Neuron (in vitro differentiated cells): ENCODE measurements at regions not wholly inside any gene's neighbourhood (a gene's known extent, or its start where the extent isn't known, plus 50 kb on each side); places are given as distances from the start of the nearest gene placed in this dataset.
A peak's percentile ranks its signal among the peaks of the same experiment; 100 is the strongest.

Experiments used
- H2AFZ ChIP-seq: one replicate; pipeline ENCODE4 v1.6.1; 2013; ENCODE audit warnings: low read depth, mild to moderate bottlenecking, inconsistent platforms, low read length, moderate library complexity
- H3K27me3 ChIP-seq: one replicate; pipeline ENCODE4 v1.6.1; 2013; ENCODE audit warnings: low read length; ENCODE audit not compliant: insufficient read depth
- H3K36me3 ChIP-seq: one replicate; pipeline ENCODE4 v1.6.1; 2013; ENCODE audit warnings: low read length; ENCODE audit not compliant: insufficient read depth
- H3K4me1 ChIP-seq: one replicate; pipeline ENCODE4 v1.6.1; 2013; ENCODE audit warnings: low read length; ENCODE audit not compliant: insufficient read depth
- H3K4me3 ChIP-seq: 2 replicates; pipeline ENCODE4 v1.5.1; 2013; ENCODE audit warnings: mild to moderate bottlenecking, low read length, moderate library complexity
- H3K9me3 ChIP-seq: one replicate; pipeline ENCODE4 v1.6.1; 2013; ENCODE audit warnings: low read length

DNA sequence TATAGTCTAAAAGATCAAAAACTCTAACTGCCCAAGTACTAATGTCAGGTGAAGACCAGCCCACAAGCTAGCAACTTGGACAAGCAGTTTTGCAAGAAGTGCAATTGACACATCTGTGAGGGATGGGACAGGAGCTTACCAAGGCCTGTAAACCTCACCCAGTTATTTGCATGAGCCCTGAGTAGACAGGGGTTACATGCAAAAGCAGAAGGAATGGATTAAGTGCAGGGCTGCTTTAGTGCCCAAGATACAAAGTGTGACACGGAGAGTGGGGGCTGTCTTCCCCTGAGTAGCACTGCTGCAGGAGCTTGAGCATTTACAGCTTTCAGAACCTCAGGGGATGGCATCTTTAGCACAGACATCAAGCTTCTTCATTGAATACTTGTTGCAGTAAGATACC lies 286.7 kb downstream of the ELAVL2 start:
- Histone ChIP-seq H3K36me3 (no peaks in the 10 kb centered on the region), H2AFZ (no peak overlapping the region), H3K4me1 (peaks cover 58% of the 10 kb centered on the region), H3K4me3 (no peak overlapping the region), H3K27me3 (no peaks in the 10 kb centered on the region), H3K9me3 (no peaks in the 10 kb centered on the region)

GRCh38 chr9:23541976-23542375 lies 284.1 kb downstream of the ELAVL2 start:
- no peaks in the 10 kb centered on the region for H3K9me3 ChIP-seq
- no peak overlapping the region for H3K4me3 ChIP-seq
- peaks cover 37% of the 10 kb centered on the region for H3K4me1 ChIP-seq
- H3K36me3 ChIP-seq = no peaks in the 10 kb centered on the region
- no peak overlapping the region for H2AFZ ChIP-seq
- no peaks in the 10 kb centered on the region for H3K27me3 ChIP-seq

- Histone ChIP-seq H3K4me1 (peaks cover 32% of the 10 kb centered on the region), H3K9me3 (no peaks in the 10 kb centered on the region), H3K27me3 (no peaks in the 10 kb centered on the region), H2AFZ (no peak overlapping the region), H3K4me3 (no peak overlapping the region), H3K36me3 (no peaks in the 10 kb centered on the region)
Measured at GRCh38 chr9:23542438-23542837, 283.6 kb downstream of the ELAVL2 start.

- Histone ChIP-seq H3K27me3 (no peaks in the 10 kb centered on the region), H3K9me3 (no peaks in the 10 kb centered on the region), H3K36me3 (no peaks in the 10 kb centered on the region), H2AFZ (no peak overlapping the region), H3K4me1 (peaks cover 31% of the 10 kb centered on the region), H3K4me3 (no peak overlapping the region)
Measured at GRCh38 chr9:23542927-23543326, 283.1 kb downstream of the ELAVL2 start.

- Histone ChIP-seq H3K4me3 (no peak overlapping the region), H2AFZ (no peak overlapping the region), H3K36me3 (no peaks in the 10 kb centered on the region), H3K4me1 (peaks cover 27% of the 10 kb centered on the region), H3K9me3 (no peaks in the 10 kb centered on the region), H3K27me3 (no peaks in the 10 kb centered on the region)
Measured at GRCh38 chr9:23543419-23543818, 282.6 kb downstream of the ELAVL2 start.

DNA sequence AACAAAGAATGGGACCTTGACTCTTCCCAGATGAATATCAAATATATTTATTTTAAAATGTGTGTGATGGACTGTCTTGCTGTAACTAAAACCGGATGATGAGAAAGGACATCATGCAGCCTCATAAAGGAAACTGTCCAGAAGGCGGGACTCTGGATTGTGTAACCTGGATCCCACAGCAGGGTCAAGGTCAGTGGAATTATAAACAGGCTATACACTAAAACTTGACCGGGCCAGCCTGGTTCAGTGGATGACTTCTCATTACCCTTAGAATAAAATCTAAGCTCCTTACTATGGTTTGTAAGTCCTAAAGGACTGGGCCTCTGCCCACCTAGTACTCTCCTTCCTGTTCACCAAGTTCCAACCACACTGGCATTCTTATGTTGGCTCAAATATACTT lies 280.3 kb downstream of the ELAVL2 start:
- no peaks in the 10 kb centered on the region for H3K27me3 ChIP-seq
- H3K9me3 ChIP-seq = no peaks in the 10 kb centered on the region
- no peaks in the 10 kb centered on the region for H3K36me3 ChIP-seq
- no peak overlapping the region for H2AFZ ChIP-seq
- H3K4me1 ChIP-seq = peaks cover 21% of the 10 kb centered on the region
- no peak overlapping the region for H3K4me3 ChIP-seq

GRCh38 chr9:23551311-23551721 lies 274.7 kb downstream of the ELAVL2 start:
- H3K9me3 ChIP-seq = no peaks in the 10 kb centered on the region
- peaks cover 36% of the 10 kb centered on the region for H3K4me1 ChIP-seq
- no peak overlapping the region for H3K4me3 ChIP-seq
- no peaks in the 10 kb centered on the region for H3K27me3 ChIP-seq
- no peaks in the 10 kb centered on the region for H3K36me3 ChIP-seq
- H2AFZ ChIP-seq = no peak overlapping the region

DNA sequence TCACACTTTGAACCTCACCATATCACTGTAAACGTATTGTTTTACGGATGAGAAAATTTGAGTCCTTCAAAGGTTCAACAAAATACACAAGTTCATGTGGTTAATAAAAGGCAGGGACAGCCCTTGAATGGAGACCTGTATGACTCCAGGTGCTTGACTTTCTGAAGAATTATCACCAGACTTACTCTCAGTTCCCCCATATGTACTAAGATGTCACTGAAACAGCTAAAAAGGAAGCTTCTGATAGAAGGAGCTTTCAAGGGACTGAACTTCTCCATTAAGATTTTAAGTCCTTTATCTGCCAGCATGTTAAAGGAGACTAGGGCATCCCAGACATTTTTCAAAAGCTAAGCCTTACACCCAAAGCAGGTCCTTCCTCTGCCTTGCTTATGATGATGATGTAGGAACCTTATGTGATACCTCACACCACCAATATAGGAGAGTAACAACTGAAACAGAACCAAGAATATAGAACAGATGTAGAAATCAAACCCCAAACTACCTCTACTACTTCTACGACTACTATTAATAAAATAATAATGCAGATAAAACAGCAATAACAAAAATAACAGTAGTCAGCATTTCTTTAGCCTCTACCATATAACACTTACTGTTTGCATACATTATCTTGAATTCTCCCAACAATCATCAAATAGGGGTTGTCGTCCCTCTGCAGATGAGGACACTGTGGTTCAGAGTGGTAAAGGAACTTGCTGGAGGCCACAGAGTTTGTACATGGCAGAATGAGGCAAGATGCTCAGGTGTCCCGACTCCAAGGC lies 273.9 kb downstream of the ELAVL2 start:
- Histone ChIP-seq H3K9me3 (no peaks in the 10 kb centered on the region), H3K36me3 (no peaks in the 10 kb centered on the region), H3K27me3 (no peaks in the 10 kb centered on the region), H2AFZ (no peak overlapping the region), H3K4me3 (no peak overlapping the region), H3K4me1 (peaks cover 41% of the 10 kb centered on the region)

DNA sequence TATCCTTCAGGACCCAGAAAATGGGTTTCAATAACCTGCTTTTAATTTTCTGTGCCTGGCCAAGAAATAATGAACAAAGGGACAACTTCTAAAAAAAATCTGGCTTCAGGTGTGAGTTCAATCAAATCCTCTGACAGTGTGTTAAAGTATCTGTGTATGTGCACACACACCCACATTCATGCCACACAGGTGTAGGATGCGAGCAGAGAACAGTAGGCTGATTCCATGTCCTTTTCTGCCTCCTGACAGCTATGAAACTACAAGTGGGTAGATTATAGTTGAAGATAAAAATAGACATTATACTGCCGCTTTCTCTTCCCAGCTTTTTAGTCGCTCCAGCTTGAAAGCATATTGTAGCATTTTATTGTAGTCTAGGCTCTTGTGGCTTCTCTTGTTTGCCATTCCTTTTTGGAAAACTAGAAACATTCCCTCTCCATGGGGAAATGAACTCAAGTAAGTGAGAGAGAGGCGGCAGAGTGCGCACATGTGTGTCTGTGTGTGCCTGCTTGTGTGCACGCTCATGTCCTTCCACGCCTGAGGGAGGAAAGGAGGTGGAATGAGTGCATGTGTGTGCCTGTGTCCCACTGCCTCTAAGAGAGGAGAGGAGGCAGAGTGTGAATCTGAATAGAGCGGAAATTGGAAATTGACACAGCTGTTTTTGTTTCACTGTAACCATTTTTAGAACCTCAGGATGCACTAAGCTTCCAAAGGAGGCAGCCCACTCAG lies 273.0 kb downstream of the ELAVL2 start:
- Histone ChIP-seq H2AFZ (no peak overlapping the region), H3K4me1 (peaks cover 41% of the 10 kb centered on the region), H3K36me3 (no peaks in the 10 kb centered on the region), H3K9me3 (no peaks in the 10 kb centered on the region), H3K27me3 (no peaks in the 10 kb centered on the region), H3K4me3 (no peak overlapping the region)

DNA sequence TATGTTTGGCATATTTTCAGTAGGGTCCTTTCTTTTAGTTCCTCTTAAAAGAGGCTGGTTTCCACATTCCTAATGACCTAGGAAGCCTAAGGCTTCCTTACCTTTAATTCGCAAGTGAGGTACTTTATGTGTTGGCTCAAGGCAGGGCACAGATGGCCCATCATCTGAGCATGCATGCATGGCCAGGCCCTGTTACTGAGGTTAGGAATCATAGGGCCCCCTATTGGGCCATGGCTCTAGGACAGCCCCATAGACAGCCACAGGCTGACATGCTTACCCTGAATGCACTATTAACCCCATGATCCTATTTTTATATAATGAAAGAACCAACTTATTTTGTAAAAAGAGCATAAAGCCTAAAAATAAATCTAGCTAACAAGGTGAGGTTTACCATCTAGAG lies 271.4 kb downstream of the ELAVL2 start:
- Histone ChIP-seq H3K4me1 (peaks cover 41% of the 10 kb centered on the region), H3K36me3 (no peaks in the 10 kb centered on the region), H3K27me3 (no peaks in the 10 kb centered on the region), H2AFZ (no peak overlapping the region), H3K9me3 (no peaks in the 10 kb centered on the region), H3K4me3 (no peak overlapping the region)

- no peaks in the 10 kb centered on the region for H3K36me3 ChIP-seq
- no peaks in the 10 kb centered on the region for H3K27me3 ChIP-seq
- H3K9me3 ChIP-seq = no peaks in the 10 kb centered on the region
- peak overlapping the region; percentile 40 for H2AFZ ChIP-seq
- H3K4me1 ChIP-seq = peaks cover 32% of the 10 kb centered on the region
- H3K4me3 ChIP-seq = peak overlapping the region; percentile 15
Measured at GRCh38 chr9:23555851-23556250, 270.2 kb downstream of the ELAVL2 start.

DNA sequence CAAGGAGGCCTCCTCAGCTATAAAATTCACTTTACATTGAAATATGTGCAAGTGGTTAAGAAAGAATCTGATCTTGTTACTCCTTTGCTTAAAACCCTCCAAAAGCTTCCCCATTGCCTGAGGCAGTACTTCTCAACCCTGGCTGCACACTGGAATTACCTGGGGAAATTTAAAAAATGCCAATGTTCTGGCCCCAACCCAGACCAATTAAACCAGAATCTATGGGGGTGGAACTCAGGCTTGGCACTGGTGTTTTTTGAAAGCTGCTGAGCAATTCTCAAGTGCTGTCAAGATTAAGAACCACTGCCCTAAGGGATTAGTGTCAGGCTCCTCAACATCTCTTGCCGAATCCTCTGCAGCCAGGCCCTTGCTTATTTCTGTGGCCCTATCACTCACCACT lies 269.6 kb downstream of the ELAVL2 start:
- H3K9me3 ChIP-seq = no peaks in the 10 kb centered on the region
- no peaks in the 10 kb centered on the region for H3K27me3 ChIP-seq
- no peak overlapping the region for H3K4me3 ChIP-seq
- H3K36me3 ChIP-seq = no peaks in the 10 kb centered on the region
- peaks cover 26% of the 10 kb centered on the region for H3K4me1 ChIP-seq
- H2AFZ ChIP-seq = peak overlapping the region; percentile 40

- no peaks in the 10 kb centered on the region for H3K27me3 ChIP-seq
Measured at GRCh38 chr9:23557689-23558088, 268.4 kb downstream of the ELAVL2 start.

More at GRCh38 chr9:23557689-23558088, 268.4 kb downstream of the ELAVL2 start:
- H3K4me1 ChIP-seq = peaks cover 18% of the 10 kb centered on the region
- no peak overlapping the region for H3K4me3 ChIP-seq
- no peak overlapping the region for H2AFZ ChIP-seq
- no peaks in the 10 kb centered on the region for H3K36me3 ChIP-seq
- no peaks in the 10 kb centered on the region for H3K9me3 ChIP-seq
